K562 (cell line): ENCODE measurements at regions not wholly inside any gene's neighbourhood (a gene's known extent, or its start where the extent isn't known, plus 50 kb on each side); places are given as distances from the start of the nearest gene placed in this dataset.
A peak's percentile ranks its signal among the peaks of the same experiment; 100 is the strongest.

ENCODE experiments used
- ATAC-seq: fragments of 200-7000 bp; cut with Tn5 transposase; 3 replicates; pipeline ENCODE4 v1.9.1; 2020; ENCODE audit warnings: moderate library complexity
- BruUV-seq: library from RNA; stranded (reverse); fragments of 400-500 nt; replicated peaks from 2 replicates; lab custom pipeline; 2021; lab: Mats Ljungman, UMichigan
- CTCF ChIA-PET: fragments of 300-600 bp; formaldehyde crosslinking; extraction: SDS; loops from one replicate; lab custom pipeline; 2021; ENCODE audit warnings: low intra/inter-chr PET ratio; lab: Yijun Ruan, JAX
- POLR2A ChIA-PET: fragments of 300-600, 350-650 bp; sonication (Branson Sonifier 250); formaldehyde crosslinking; extraction: SDS; loops from one replicate; lab custom pipeline; 2021; ENCODE audit warnings: antibody characterized with exemption, inconsistent platforms; lab: Yijun Ruan, JAX
- DNase-seq, 4 experiments: peaks; one replicate each; pipeline versions ENCODE4 v3.0.0 to v3.0.0-alpha.2; 2011 to 2018; ENCODE audit warnings: low spot score in 3 of 4, mixed read lengths in 3 of 4; ENCODE audit errors: extremely low read depth in 1 of 4
- FAIRE-seq: peaks from 2 replicates; lab custom pipeline; 2011; peaks lifted over from hg19 to GRCh38; lab: Jason Lieb, UNC
- H2AFZ ChIP-seq: 2 replicates; pipeline ENCODE4 v1.6.0; 2011; ENCODE audit warnings: low read depth, low read length, control low read depth, inconsistent platforms
- H3K27ac ChIP-seq: fragments of 200-600 bp; 3 replicates; pipeline ENCODE4 v1.8.0; 2011; ENCODE audit warnings: low read depth, mild to moderate bottlenecking, control low read depth, inconsistent platforms, low read length, moderate library complexity, mixed read lengths; ENCODE audit errors: extremely low read depth
- H3K27me3 ChIP-seq, 2 experiments: fragments of 300-600 bp in 1 of 2; 2 replicates in 1 of 2; 3 replicates in 1 of 2; pipeline versions ENCODE4 v1.6.0 to v1.8.0; 2011; ENCODE audit warnings: inconsistent platforms in 2 of 2, low read length in 2 of 2, mild to moderate bottlenecking in 1 of 2, mixed read lengths in 1 of 2, moderate library complexity in 1 of 2; ENCODE audit not compliant: control insufficient read depth in 2 of 2, insufficient read depth in 2 of 2
- H3K36me3 ChIP-seq: fragments of 300-600 bp; 3 replicates; pipeline ENCODE4 v1.8.0; 2011; ENCODE audit warnings: mild to moderate bottlenecking, low read length, inconsistent platforms; ENCODE audit not compliant: control insufficient read depth, insufficient read depth
- H3K4me1 ChIP-seq, 2 experiments: fragments of 200-600 bp in 1 of 2; replicated peaks in 1 of 2; 2 replicates in 1 of 2; 3 replicates in 1 of 2; pipeline versions ENCODE4 v1.5.1 to v1.8.0; 2011; ENCODE audit warnings: inconsistent platforms in 2 of 2, low read length in 2 of 2, mild to moderate bottlenecking in 1 of 2, mixed read lengths in 1 of 2, moderate library complexity in 1 of 2; ENCODE audit not compliant: control insufficient read depth in 2 of 2, insufficient read depth in 2 of 2
- H3K4me2 ChIP-seq: 2 replicates; pipeline ENCODE4 v1.6.1; 2011; ENCODE audit warnings: low read length, control low read depth, inconsistent platforms, mixed read lengths; ENCODE audit not compliant: insufficient read depth
- H3K4me3 ChIP-seq: fragments of 200-600 bp; sonication (generic), shearing (Covaris generic); 2 replicates; pipeline ENCODE4 v1.5.1; 2016; ENCODE audit warnings: control low read depth, inconsistent platforms
- H3K79me2 ChIP-seq: fragments of 200-600 bp; 3 replicates; pipeline ENCODE4 v1.8.0; 2011; ENCODE audit warnings: low read length, inconsistent platforms; ENCODE audit not compliant: control insufficient read depth, insufficient read depth
- H3K9ac ChIP-seq, 2 experiments: 2 replicates each; pipeline versions ENCODE4 v1.6.0 to v1.6.1; 2011; ENCODE audit warnings: low read depth in 2 of 2, low read length in 2 of 2, control low read depth in 1 of 2, inconsistent platforms in 1 of 2, mild to moderate bottlenecking in 1 of 2, mixed read lengths in 1 of 2; ENCODE audit not compliant: insufficient read depth in 1 of 2
- H3K9me1 ChIP-seq: one replicate; pipeline ENCODE4 v1.6.0; 2011; ENCODE audit warnings: inconsistent platforms, mild to moderate bottlenecking, low read length, moderate library complexity; ENCODE audit not compliant: control insufficient read depth, insufficient read depth
- H3K9me3 ChIP-seq: replicated peaks from 2 replicates; pipeline ENCODE4 v1.5.1; 2011; ENCODE audit warnings: low read depth, low read length, inconsistent platforms; ENCODE audit not compliant: control insufficient read depth, insufficient read depth
- H4K20me1 ChIP-seq: replicated peaks from 2 replicates; pipeline ENCODE4 v1.6.1; 2011; ENCODE audit warnings: low read length, inconsistent platforms, mixed read lengths; ENCODE audit not compliant: control insufficient read depth, insufficient read depth
- CBX8 ChIP-seq: fragments of 200-600 bp; sonication (generic); IDR thresholded peaks from 2 replicates; pipeline ENCODE4 v1.6.1; 2012; ENCODE audit warnings: borderline replicate concordance, mixed run types, low read depth, mild to moderate bottlenecking, moderate library complexity, mixed read lengths, low read length, control low read depth, inconsistent platforms; ENCODE audit not compliant: poor library complexity, severe bottlenecking; ENCODE audit errors: extremely low read depth
- DEAF1 ChIP-seq: fragments of 450-650 bp; formaldehyde crosslinking; IDR thresholded peaks from 2 replicates; pipeline ENCODE4 v1.4.0; 2020; ENCODE audit warnings: mild to moderate bottlenecking, moderate library complexity
- FIP1L1 ChIP-seq: fragments of 200-400 bp; formaldehyde crosslinking; IDR thresholded peaks from 2 replicates; pipeline ENCODE4 v1.6.1; 2018; ENCODE audit warnings: mild to moderate bottlenecking, low read depth, low read length; ENCODE audit not compliant: poor library complexity, severe bottlenecking
- PKNOX1 ChIP-seq: fragments of 450-650 bp; IDR thresholded peaks from 2 replicates; pipeline ENCODE4 v1.6.1; 2016
- ZNF347 ChIP-seq: fragments of 450-650 bp; formaldehyde crosslinking; IDR thresholded peaks from 2 replicates; pipeline ENCODE4 v1.4.0; 2020; ENCODE audit warnings: low read depth, mild to moderate bottlenecking, moderate library complexity
- WGBS: fragments of 100-300 bp; shearing (Covaris generic); methylation state at CpG from one replicate; pipeline ENCODE4 v1.1.6; 2016; ENCODE audit warnings: low coverage, mixed read lengths; ENCODE audit not compliant: insufficient coverage; ENCODE audit errors: missing lambda C conversion rate; 5-methylcytosine and 5-hydroxymethylcytosine counted together
- in situ Hi-C: fragments of 300-500 bp; cut with MboI; formaldehyde crosslinking; loops from 4 replicates; pipeline ENCODE4 v1.15.0; 2018; ENCODE audit warnings: inconsistent platforms, mixed read lengths
- intact Hi-C: fragments of 100-400 bp; cut with micrococcal nuclease; formaldehyde crosslinking; loops from 2 replicates; pipeline ENCODE4 v1.14.2; 2022

GRCh38 chr13:109667056-109667455 is 119.3 kb downstream of the IRS2 start:
- in situ Hi-C loops: no loop called here
- Histone ChIP-seq H4K20me1 (0 out of 2 replicates have a peak, but pooled peaks cover 3% of the 10 kb centered on the region), H3K27me3 (peaks cover 3 to 24% of the 10 kb centered on the region in 2 experiments; a peak in 3 of 5 replicates), H3K36me3 (no peaks in the 10 kb centered on the region), H3K79me2 (no peaks in the 10 kb centered on the region), H3K4me2 (no peak overlapping the region), H3K9ac (no peak overlapping the region), H3K4me1 (peaks cover 0 to 3% of the 10 kb centered on the region in 2 experiments; a peak in 2 of 5 replicates), H3K9me3 (no peaks in the 10 kb centered on the region), H3K4me3 (no peak overlapping the region), H3K27ac (no peak overlapping the region), H2AFZ (no peak overlapping the region), H3K9me1 (no peaks in the 10 kb centered on the region)
- intact Hi-C loops: no loop called here
- ChIA-PET CTCF (no interaction called here), POLR2A (no interaction called here)
- ATAC-seq: peak; percentile 40; the same call in 1 of the 3 replicates
- no peak for DNase-seq
- WGBS: 8% methylated on average over 13 of the region's 13 CpGs
- BruUV-seq: no TSS peak
- TF ChIP-seq FIP1L1 (no peak), ZNF347 (CRISPR knock-in tag) (no peak), PKNOX1 (peak; percentile 49; the same call in 1 of the 2 replicates), CBX8 (no peak), DEAF1 (CRISPR knock-in tag) (no peak)
- FAIRE-seq: no peak
